ENCODE measurements at regions not wholly inside any gene's neighbourhood (a gene's known extent, or its start where the extent isn't known, plus 50 kb on each side); places are given as distances from the start of the nearest gene placed in this dataset.

DNA sequence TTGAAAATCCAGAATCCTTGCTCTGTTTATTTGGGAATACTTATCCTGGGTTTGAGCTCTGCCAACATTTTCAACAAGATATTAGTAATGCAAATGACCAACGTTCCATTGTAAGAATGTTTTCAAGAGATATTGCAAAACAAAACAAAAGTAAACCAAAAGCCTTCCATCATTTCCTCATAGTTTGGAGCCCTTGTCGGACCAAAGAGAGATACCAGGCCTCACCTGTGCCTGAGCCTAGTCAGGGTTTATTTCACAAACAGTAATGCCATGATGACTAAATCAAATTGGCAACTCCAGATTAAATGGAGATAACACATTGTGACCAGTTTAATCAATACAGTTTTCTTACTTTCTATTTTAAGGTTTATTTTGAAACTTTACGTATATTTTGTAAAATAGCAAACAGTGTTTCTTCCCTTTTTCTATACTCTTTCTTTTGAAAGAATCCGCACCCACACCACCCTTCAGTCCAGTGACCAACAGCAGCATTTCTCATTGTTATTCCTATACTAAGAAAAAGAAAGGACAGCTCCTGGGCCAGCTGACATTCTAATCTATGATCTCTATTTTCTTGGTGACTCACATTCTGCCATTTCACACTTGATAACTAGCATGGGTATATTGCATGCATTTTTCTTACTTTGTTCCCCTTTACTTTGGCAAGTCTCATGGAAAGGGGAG is 168.5 kb upstream of the MEOX2 start:
- Histone ChIP-seq H3K27me3 (no peaks in the 10 kb centered on the region), H3K4me3 (ENCODE audit: low read depth, low read length) (no peak overlapping the region), H3K9me3 (no peaks in the 10 kb centered on the region), H3K36me3 (no peaks in the 10 kb centered on the region), H3K4me1 (no peaks in the 10 kb centered on the region)
- TF ChIP-seq, protein P1, sequence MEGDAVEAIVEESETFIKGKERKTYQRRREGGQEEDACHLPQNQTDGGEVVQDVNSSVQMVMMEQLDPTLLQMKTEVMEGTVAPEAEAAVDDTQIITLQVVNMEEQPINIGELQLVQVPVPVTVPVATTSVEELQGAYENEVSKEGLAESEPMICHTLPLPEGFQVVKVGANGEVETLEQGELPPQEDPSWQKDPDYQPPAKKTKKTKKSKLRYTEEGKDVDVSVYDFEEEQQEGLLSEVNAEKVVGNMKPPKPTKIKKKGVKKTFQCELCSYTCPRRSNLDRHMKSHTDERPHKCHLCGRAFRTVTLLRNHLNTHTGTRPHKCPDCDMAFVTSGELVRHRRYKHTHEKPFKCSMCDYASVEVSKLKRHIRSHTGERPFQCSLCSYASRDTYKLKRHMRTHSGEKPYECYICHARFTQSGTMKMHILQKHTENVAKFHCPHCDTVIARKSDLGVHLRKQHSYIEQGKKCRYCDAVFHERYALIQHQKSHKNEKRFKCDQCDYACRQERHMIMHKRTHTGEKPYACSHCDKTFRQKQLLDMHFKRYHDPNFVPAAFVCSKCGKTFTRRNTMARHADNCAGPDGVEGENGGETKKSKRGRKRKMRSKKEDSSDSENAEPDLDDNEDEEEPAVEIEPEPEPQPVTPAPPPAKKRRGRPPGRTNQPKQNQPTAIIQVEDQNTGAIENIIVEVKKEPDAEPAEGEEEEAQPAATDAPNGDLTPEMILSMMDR (IDR thresholded peaks at IDR 0.05; ENCODE audit: low read depth, low read length): no peak
- DNase-seq: no peak

- Histone ChIP-seq H3K4me1 (no peaks in the 10 kb centered on the region), H3K4me3 (ENCODE audit: low read depth, low read length) (no peak overlapping the region), H3K36me3 (no peaks in the 10 kb centered on the region), H3K27me3 (no peaks in the 10 kb centered on the region), H3K9me3 (no peaks in the 10 kb centered on the region)
- TF ChIP-seq, protein P1 (IDR thresholded peaks at IDR 0.05; ENCODE audit: low read depth, low read length): no peak
- no peak for DNase-seq
Measured at GRCh38 chr7:15853832-15854470, 167.5 kb upstream of the MEOX2 start.

DNA sequence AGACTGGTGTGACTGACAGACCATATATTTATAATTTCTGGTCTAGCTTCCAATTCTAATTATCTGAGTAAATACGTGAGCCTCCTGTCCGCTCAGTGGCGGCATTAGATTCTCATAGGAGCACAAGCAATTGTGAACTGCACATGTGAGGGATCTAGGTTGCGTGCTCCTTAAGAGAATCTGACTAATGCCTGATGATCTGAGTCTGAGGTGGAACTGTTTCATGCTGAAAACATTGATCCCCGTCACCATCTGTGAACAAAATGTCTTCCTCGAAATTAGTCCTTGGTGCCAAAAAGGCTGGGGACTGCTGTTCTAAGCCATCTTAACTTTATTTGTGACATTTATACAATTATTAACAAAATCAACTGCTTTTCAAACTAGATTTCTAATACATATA is 164.7 kb upstream of the MEOX2 start:
- no peaks in the 10 kb centered on the region for H3K4me1 ChIP-seq
- no peaks in the 10 kb centered on the region for H3K9me3 ChIP-seq
- no peak for DNase-seq
- H3K27me3 ChIP-seq: no peaks in the 10 kb centered on the region
- TF ChIP-seq, protein P1 (IDR thresholded peaks at IDR 0.05; ENCODE audit: low read depth, low read length): no peak
- no peaks in the 10 kb centered on the region for H3K36me3 ChIP-seq
- no peak overlapping the region for H3K4me3 ChIP-seq (ENCODE audit: low read depth, low read length)

DNA sequence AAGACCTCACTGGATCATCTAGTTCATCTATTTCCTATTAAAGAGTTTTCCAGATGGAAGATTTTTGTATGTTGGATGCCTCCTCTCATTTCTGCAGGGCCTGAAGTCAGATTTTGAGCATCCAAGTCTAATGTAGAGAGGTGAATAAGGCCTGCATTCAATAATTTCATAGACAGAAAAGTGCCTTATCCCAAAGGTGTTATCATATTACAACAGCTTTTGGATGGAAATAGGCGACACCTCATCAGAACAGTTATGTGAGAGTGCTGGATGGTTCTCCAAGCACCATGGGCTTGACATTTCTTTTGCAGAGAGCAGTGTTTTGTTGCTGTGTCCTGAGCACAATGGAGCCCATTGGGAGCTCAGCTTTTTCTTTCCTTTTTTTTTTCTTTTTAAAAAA is 162.4 kb upstream of the MEOX2 start:
- no peak for DNase-seq
- H3K36me3 ChIP-seq: no peaks in the 10 kb centered on the region
- no peaks in the 10 kb centered on the region for H3K4me1 ChIP-seq
- H3K9me3 ChIP-seq: no peaks in the 10 kb centered on the region
- TF ChIP-seq, protein P1 (IDR thresholded peaks at IDR 0.05; ENCODE audit: low read depth, low read length): no peak
- H3K27me3 ChIP-seq: no peaks in the 10 kb centered on the region
- no peak overlapping the region for H3K4me3 ChIP-seq (ENCODE audit: low read depth, low read length)

GRCh38 chr7:15848362-15848761 is 161.9 kb upstream of the MEOX2 start:
- Histone ChIP-seq H3K27me3 (no peaks in the 10 kb centered on the region), H3K4me3 (ENCODE audit: low read depth, low read length) (no peak overlapping the region), H3K9me3 (no peaks in the 10 kb centered on the region), H3K4me1 (no peaks in the 10 kb centered on the region), H3K36me3 (no peaks in the 10 kb centered on the region)
- TF ChIP-seq, protein P1 (IDR thresholded peaks at IDR 0.05; ENCODE audit: low read depth, low read length): no peak
- no peak for DNase-seq

DNA sequence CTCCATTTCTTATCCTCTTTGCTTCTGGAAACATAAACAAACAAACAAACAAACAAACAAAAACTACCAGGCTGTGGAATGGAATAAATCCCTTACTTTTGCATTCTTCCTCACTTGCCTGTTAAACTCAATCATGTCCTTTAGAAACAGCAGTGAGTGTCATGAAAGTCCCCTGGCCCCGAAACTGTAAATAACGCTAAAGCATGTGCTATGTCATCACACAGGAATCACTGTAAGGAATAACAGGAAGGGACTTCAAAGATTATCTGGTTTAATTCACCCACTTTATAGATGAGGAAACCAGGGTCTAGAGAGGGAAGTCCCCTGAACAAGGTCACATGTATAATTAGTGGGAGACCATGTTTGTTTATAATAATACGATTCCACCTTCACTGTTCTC is 159.4 kb upstream of the MEOX2 start:
- H3K36me3 ChIP-seq: no peaks in the 10 kb centered on the region
- no peaks in the 10 kb centered on the region for H3K4me1 ChIP-seq
- TF ChIP-seq, protein P1 (IDR thresholded peaks at IDR 0.05; ENCODE audit: low read depth, low read length): no peak
- no peak for DNase-seq
- no peaks in the 10 kb centered on the region for H3K27me3 ChIP-seq
- no peak overlapping the region for H3K4me3 ChIP-seq (ENCODE audit: low read depth, low read length)
- H3K9me3 ChIP-seq: no peaks in the 10 kb centered on the region

Measured in BE2C (cell line).